Mammary epithelial cell (primary cell): ENCODE measurements at regions not wholly inside any gene's neighbourhood (a gene's known extent, or its start where the extent isn't known, plus 50 kb on each side); places are given as distances from the start of the nearest gene placed in this dataset.

ENCODE experiments used
- EZH2 ChIP-seq: IDR thresholded peaks from 2 replicates; pipeline ENCODE4 v1.6.1; 2012; ENCODE audit warnings: low read length, inconsistent platforms, borderline replicate concordance
- TF ChIP-seq, protein P1 (sequence below), 2 donors: IDR thresholded peaks in 1 of 2; conservative IDR thresholded peaks in 1 of 2; 2 replicates each; pipeline ENCODE4 v1.5.1; 2011 to 2012; ENCODE audit warnings: inconsistent platforms in 2 of 2, low read length in 2 of 2, mild to moderate bottlenecking in 2 of 2, control low read depth in 1 of 2, low read depth in 1 of 2; ENCODE audit not compliant: insufficient read depth in 1 of 2; ENCODE audit errors: extremely low read depth in 1 of 2

DNA sequence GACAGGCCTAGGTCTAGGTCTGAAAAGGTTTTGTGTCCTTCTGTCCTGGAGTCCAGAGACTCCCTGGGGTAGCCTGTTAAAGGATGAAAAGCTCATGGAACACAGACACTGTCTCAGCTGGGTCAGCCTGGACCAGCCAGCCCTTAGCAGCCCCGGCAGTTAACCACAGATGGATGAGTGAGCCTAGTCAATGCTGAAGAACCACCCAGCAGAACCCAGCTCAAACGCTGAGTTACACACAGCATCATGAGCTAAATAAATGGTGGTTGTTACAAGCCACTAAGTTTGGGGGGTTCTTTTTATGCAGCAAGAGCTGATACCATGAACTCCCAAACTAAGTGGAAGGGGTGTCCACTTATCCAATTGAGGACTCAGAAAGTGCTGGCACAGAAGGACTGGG is 472.8 kb upstream of the PROK2 start:
- TF ChIP-seq, protein P1, sequence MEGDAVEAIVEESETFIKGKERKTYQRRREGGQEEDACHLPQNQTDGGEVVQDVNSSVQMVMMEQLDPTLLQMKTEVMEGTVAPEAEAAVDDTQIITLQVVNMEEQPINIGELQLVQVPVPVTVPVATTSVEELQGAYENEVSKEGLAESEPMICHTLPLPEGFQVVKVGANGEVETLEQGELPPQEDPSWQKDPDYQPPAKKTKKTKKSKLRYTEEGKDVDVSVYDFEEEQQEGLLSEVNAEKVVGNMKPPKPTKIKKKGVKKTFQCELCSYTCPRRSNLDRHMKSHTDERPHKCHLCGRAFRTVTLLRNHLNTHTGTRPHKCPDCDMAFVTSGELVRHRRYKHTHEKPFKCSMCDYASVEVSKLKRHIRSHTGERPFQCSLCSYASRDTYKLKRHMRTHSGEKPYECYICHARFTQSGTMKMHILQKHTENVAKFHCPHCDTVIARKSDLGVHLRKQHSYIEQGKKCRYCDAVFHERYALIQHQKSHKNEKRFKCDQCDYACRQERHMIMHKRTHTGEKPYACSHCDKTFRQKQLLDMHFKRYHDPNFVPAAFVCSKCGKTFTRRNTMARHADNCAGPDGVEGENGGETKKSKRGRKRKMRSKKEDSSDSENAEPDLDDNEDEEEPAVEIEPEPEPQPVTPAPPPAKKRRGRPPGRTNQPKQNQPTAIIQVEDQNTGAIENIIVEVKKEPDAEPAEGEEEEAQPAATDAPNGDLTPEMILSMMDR (conservative IDR thresholded peaks at IDR 0.05 in 1 of 2, IDR thresholded peaks at IDR 0.05 in 1 of 2; ENCODE audit: extremely low read depth in 1 of 2, insufficient read depth in 1 of 2, low read depth in 1 of 2, low read length in 2 of 2): no peak
- no peak for TF ChIP-seq EZH2
